HepG2 (cell line): ENCODE measurements at regions not wholly inside any gene's neighbourhood (a gene's known extent, or its start where the extent isn't known, plus 50 kb on each side); places are given as distances from the start of the nearest gene placed in this dataset.

Experiments used
- ATAC-seq: fragments of 200-7000 bp; cut with Tn5 transposase; 3 replicates; pipeline ENCODE4 v1.9.1; 2020; ENCODE audit warnings: mild to moderate bottlenecking, moderate library complexity
- BruUV-seq: library from RNA; stranded (reverse); fragments of 400-500 nt; replicated peaks from 2 replicates; lab custom pipeline; 2021; lab: Mats Ljungman, UMichigan
- CTCF ChIA-PET: fragments of 300-600 bp; formaldehyde crosslinking; extraction: SDS; loops from one replicate; lab custom pipeline; 2021; ENCODE audit warnings: low total read pairs, inconsistent platforms, low intra/inter-chr PET ratio; lab: Yijun Ruan, JAX
- POLR2A ChIA-PET: fragments of 350-600 bp; sonication (Branson Sonifier 250); formaldehyde crosslinking; loops from one replicate; lab custom pipeline; 2020; ENCODE audit warnings: antibody characterized with exemption, inconsistent platforms; lab: Yijun Ruan, JAX
- DNase-seq: peaks from one replicate; pipeline ENCODE4 v3.0.0-alpha.2; 2015; ENCODE audit warnings: low spot score
- FAIRE-seq: peaks from 3 replicates; lab custom pipeline; 2011; peaks lifted over from hg19 to GRCh38; lab: Jason Lieb, UNC
- H2AFZ ChIP-seq: one replicate; pipeline ENCODE4 v1.6.1; 2011; ENCODE audit warnings: low read length, inconsistent platforms
- H3K27ac ChIP-seq: fragments of 300-600 bp; 3 replicates; pipeline ENCODE4 v1.8.0; 2011; ENCODE audit warnings: mixed run types, mild to moderate bottlenecking, mixed read lengths, low read length, inconsistent platforms; ENCODE audit not compliant: insufficient read depth; ENCODE audit errors: extremely low read length
- H3K27me3 ChIP-seq, 2 experiments: fragments of 200-600 bp in 1 of 2; 2 replicates in 1 of 2; 3 replicates in 1 of 2; pipeline versions ENCODE4 v1.6.0 to v1.8.0; 2011; ENCODE audit warnings: low read length in 2 of 2, mild to moderate bottlenecking in 2 of 2, moderate library complexity in 2 of 2, inconsistent platforms in 1 of 2; ENCODE audit not compliant: insufficient read depth in 2 of 2, control insufficient read depth in 1 of 2
- H3K36me3 ChIP-seq, 2 experiments: fragments of 200-600 bp in 1 of 2; replicated peaks in 1 of 2; 2 replicates in 1 of 2; 3 replicates in 1 of 2; pipeline versions ENCODE4 v1.5.1 to v1.8.0; 2011; ENCODE audit warnings: low read length in 2 of 2, inconsistent platforms in 1 of 2; ENCODE audit not compliant: insufficient read depth in 2 of 2, control insufficient read depth in 1 of 2
- H3K4me1 ChIP-seq: 2 replicates; pipeline ENCODE4 v1.5.1; 2012; ENCODE audit warnings: low read length, inconsistent platforms; ENCODE audit not compliant: insufficient read depth
- H3K4me2 ChIP-seq: 2 replicates; pipeline ENCODE4 v1.6.0; 2011; ENCODE audit warnings: low read depth, low read length, inconsistent platforms
- H3K4me3 ChIP-seq, 3 experiments: fragments of 200-600 bp in 1 of 3; sonication (generic), shearing (Covaris generic) in 1 of 3; replicated peaks in 1 of 3; 2 replicates each; pipeline ENCODE4 v1.5.1; 2011 to 2016; ENCODE audit warnings: low read length in 3 of 3, inconsistent platforms in 2 of 3, low read depth in 2 of 3, mild to moderate bottlenecking in 2 of 3, control low read depth in 1 of 3, mixed read lengths in 1 of 3; ENCODE audit not compliant: insufficient read depth in 1 of 3
- H3K79me2 ChIP-seq: one replicate; pipeline ENCODE4 v1.6.1; 2011; ENCODE audit warnings: low read length, inconsistent platforms; ENCODE audit not compliant: insufficient read depth
- H3K9ac ChIP-seq: 2 replicates; pipeline ENCODE4 v1.6.0; 2011; ENCODE audit warnings: mild to moderate bottlenecking, low read depth, low read length, inconsistent platforms; ENCODE audit not compliant: insufficient read depth
- H3K9me3 ChIP-seq: 2 replicates; pipeline ENCODE4 v1.5.1; 2012; ENCODE audit warnings: mild to moderate bottlenecking, low read length
- H4K20me1 ChIP-seq: 2 replicates; pipeline ENCODE4 v1.6.0; 2011; ENCODE audit warnings: inconsistent platforms, mild to moderate bottlenecking, low read length, moderate library complexity; ENCODE audit not compliant: insufficient read depth
- HOXD1 ChIP-seq: sonication (generic); formaldehyde crosslinking; IDR thresholded peaks from 2 replicates; pipeline ENCODE4 v1.5.0; 2020; ENCODE audit warnings: missing genetic modification reagents
- MAFK ChIP-seq, 2 experiments: IDR thresholded peaks in 1 of 2; conservative IDR thresholded peaks in 1 of 2; 2 replicates each; pipeline ENCODE4 v1.6.1; 2011; ENCODE audit warnings: improper control_type of control experiment in 2 of 2, low read length in 2 of 2
- PHF5A ChIP-seq: IDR thresholded peaks from one replicate; pipeline ENCODE4 v1.6.1; 2018; ENCODE audit warnings: low read depth, missing genetic modification reagents; ENCODE audit not compliant: unreplicated experiment
- POLR2G ChIP-seq: fragments of 200-400 bp; formaldehyde crosslinking; IDR thresholded peaks from 2 replicates; pipeline ENCODE4 v1.6.1; 2018; ENCODE audit warnings: mild to moderate bottlenecking, low read depth, low read length, moderate library complexity
- ZC3H13 ChIP-seq: sonication (generic); formaldehyde crosslinking; IDR thresholded peaks from 2 replicates; pipeline ENCODE4 v1.8.1; 2023; ENCODE audit warnings: mild to moderate bottlenecking, missing genetic modification reagents, moderate library complexity
- ZFP37 ChIP-seq: sonication (generic); formaldehyde crosslinking; IDR thresholded peaks from 2 replicates; pipeline ENCODE4 v1.4.0; 2020; ENCODE audit warnings: missing genetic modification reagents, borderline replicate concordance
- ZNF234 ChIP-seq: sonication (generic); formaldehyde crosslinking; conservative IDR thresholded peaks from 2 replicates; pipeline ENCODE4 v1.5.1; 2020; ENCODE audit warnings: mild to moderate bottlenecking, missing genetic modification reagents
- ZNF235 ChIP-seq: sonication (generic); formaldehyde crosslinking; IDR thresholded peaks from 2 replicates; pipeline ENCODE4 v1.8.1; 2023; ENCODE audit warnings: mild to moderate bottlenecking, missing genetic modification reagents, borderline replicate concordance
- ZNF441 ChIP-seq: sonication (generic); formaldehyde crosslinking; IDR thresholded peaks from 2 replicates; pipeline ENCODE4 v1.7.0; 2021; ENCODE audit warnings: missing genetic modification reagents, borderline replicate concordance
- ZNF557 ChIP-seq: sonication (generic); formaldehyde crosslinking; IDR thresholded peaks from 2 replicates; pipeline ENCODE4 v1.4.0; 2020; ENCODE audit warnings: missing genetic modification reagents
- ZNF607 ChIP-seq: sonication (generic); formaldehyde crosslinking; IDR thresholded peaks from 2 replicates; pipeline ENCODE4 v1.5.1; 2020; ENCODE audit warnings: missing genetic modification reagents, mild to moderate bottlenecking, borderline replicate concordance
- WGBS: methylation state at CpG from one replicate; pipeline ENCODE4 v1.1.6; 2017; ENCODE audit warnings: low lambda C conversion rate; 5-methylcytosine and 5-hydroxymethylcytosine counted together
- in situ Hi-C: cut with HindIII; loops from 2 replicates; pipeline ENCODE4 v1.10.0; 2017; ENCODE audit warnings: low pct_unique_long_range_greater_than_20kb; ENCODE audit not compliant: extremely low pct_ligation_motif_present
- intact Hi-C: fragments of 100-400 bp; cut with micrococcal nuclease; formaldehyde crosslinking; loops from one replicate; pipeline ENCODE4 v1.10.0; 2022; ENCODE audit not compliant: unreplicated experiment
- TF ChIP-seq, protein P1 (sequence below): sonication (generic); formaldehyde crosslinking; IDR thresholded peaks from 2 replicates; pipeline ENCODE4 v1.4.0; 2020; ENCODE audit warnings: missing genetic modification reagents
- TF ChIP-seq, protein P2 (sequence below): sonication (generic); formaldehyde crosslinking; IDR thresholded peaks from 2 replicates; pipeline ENCODE4 v1.5.0; 2020; ENCODE audit warnings: mild to moderate bottlenecking, missing genetic modification reagents

DNA sequence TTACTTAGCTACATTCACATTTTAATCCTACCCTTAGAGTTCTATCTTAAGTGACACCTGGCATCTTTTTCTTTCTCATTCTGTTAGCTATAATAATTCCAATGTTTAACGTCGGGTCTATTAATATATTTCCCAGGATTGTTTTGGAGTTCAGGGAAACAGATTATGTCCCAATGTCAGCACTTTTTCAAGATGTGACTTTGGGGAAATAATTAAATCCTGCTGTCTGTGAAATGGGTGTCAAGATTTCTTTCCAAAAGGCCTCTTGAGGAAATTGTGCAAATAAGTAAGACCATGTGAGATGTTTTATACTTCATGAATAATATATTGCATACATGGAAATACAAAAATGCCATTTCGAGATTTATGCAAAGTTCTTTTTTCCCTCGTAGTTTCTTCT is 887.6 kb upstream of the SEL1L start:
- DNase-seq (no peak), FAIRE-seq (no peak), ATAC-seq (no peak)
- ChIA-PET POLR2A (no interaction called here), CTCF (no interaction called here)
- H3K79me2 ChIP-seq = no peaks in the 10 kb centered on the region
- no peak overlapping the region for H3K9ac ChIP-seq
- H3K4me1 ChIP-seq = no peaks in the 10 kb centered on the region
- H3K27ac ChIP-seq = no peak overlapping the region
- peaks cover 98% of the 10 kb centered on the region for H3K9me3 ChIP-seq
- no peaks in the 10 kb centered on the region for H4K20me1 ChIP-seq
- in situ Hi-C loops = no loop called here
- WGBS = 2% methylated on average over 4 of the region's 4 CpGs
- no peak overlapping the region for H3K4me3 ChIP-seq
- no TSS peak for BruUV-seq
- no peaks in the 10 kb centered on the region for H3K27me3 ChIP-seq
- intact Hi-C loops = no loop called here
- H2AFZ ChIP-seq = no peak overlapping the region
- TF ChIP-seq HOXD1 (no peak), MAFK (conservative IDR thresholded peaks at IDR 0.05 in 1 of 2, IDR thresholded peaks at IDR 0.05 in 1 of 2; ENCODE audit: low read length in 2 of 2) (0 out of 4 replicates have a peak, but pooled peaks of 1 of the 2 experiments have one; percentile 10)
- H3K36me3 ChIP-seq = no peaks in the 10 kb centered on the region
- H3K4me2 ChIP-seq = no peak overlapping the region

DNA sequence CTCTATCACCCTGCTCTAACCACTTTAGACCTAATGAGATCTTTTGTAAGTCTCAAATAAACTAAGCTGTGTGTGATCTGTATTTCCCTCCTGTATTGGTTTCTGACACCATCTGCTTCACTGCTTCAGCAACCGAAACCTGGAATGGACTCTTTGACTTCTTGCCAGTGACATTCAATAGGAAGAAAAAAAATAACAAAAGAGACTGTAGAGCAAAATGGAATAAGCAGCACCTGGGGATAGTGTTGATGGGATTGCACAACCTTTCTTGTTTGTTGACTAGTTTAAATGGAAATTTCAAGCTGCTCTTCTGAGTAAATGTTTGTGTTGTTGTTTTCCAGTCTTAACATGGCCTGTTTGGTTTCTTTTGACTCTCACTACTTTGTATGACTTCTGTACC is 888.6 kb upstream of the SEL1L start:
- Histone ChIP-seq H3K27ac (no peak overlapping the region), H3K79me2 (no peaks in the 10 kb centered on the region), H3K4me3 (no peak overlapping the region), H3K4me2 (no peak overlapping the region), H3K4me1 (no peaks in the 10 kb centered on the region), H4K20me1 (no peaks in the 10 kb centered on the region), H3K27me3 (no peaks in the 10 kb centered on the region), H3K9ac (no peak overlapping the region), H2AFZ (no peak overlapping the region), H3K36me3 (no peaks in the 10 kb centered on the region), H3K9me3 (peaks cover 96% of the 10 kb centered on the region)
- TF ChIP-seq ZFP37 (no peak), ZNF441 (CRISPR knock-in tag) (no peak), ZNF557 (CRISPR knock-in tag) (no peak), ZNF607 (CRISPR knock-in tag) (no peak), ZNF235 (no peak), PHF5A (CRISPR knock-in tag) (no peak), POLR2G (no peak), ZC3H13 (CRISPR knock-in tag) (no peak), ZNF234 (CRISPR knock-in tag) (no peak)
- TF ChIP-seq, protein P1, sequence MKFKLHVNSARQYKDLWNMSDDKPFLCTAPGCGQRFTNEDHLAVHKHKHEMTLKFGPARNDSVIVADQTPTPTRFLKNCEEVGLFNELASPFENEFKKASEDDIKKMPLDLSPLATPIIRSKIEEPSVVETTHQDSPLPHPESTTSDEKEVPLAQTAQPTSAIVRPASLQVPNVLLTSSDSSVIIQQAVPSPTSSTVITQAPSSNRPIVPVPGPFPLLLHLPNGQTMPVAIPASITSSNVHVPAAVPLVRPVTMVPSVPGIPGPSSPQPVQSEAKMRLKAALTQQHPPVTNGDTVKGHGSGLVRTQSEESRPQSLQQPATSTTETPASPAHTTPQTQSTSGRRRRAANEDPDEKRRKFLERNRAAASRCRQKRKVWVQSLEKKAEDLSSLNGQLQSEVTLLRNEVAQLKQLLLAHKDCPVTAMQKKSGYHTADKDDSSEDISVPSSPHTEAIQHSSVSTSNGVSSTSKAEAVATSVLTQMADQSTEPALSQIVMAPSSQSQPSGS (CRISPR knock-in tag) = no peak
- TF ChIP-seq, protein P2, sequence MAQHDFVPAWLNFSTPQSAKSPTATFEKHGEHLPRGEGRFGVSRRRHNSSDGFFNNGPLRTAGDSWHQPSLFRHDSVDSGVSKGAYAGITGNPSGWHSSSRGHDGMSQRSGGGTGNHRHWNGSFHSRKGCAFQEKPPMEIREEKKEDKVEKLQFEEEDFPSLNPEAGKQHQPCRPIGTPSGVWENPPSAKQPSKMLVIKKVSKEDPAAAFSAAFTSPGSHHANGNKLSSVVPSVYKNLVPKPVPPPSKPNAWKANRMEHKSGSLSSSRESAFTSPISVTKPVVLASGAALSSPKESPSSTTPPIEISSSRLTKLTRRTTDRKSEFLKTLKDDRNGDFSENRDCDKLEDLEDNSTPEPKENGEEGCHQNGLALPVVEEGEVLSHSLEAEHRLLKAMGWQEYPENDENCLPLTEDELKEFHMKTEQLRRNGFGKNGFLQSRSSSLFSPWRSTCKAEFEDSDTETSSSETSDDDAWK (CRISPR knock-in tag) = no peak
- ChIA-PET CTCF (no interaction called here), POLR2A (no interaction called here)
- ATAC-seq = no peak
- FAIRE-seq = no peak
- in situ Hi-C loops (no loop called here), intact Hi-C loops (no loop called here)
- WGBS = 0% methylated on average over 1 of the region's 1 CpG
- DNase-seq = no peak
- BruUV-seq = no TSS peak
